Activated naive CD4-positive, alpha-beta T cell treated with anti-CD3 and anti-CD28 coated beads for 36 hours (primary cell): ENCODE measurements at regions not wholly inside any gene's neighbourhood (a gene's known extent, or its start where the extent isn't known, plus 50 kb on each side); places are given as distances from the start of the nearest gene placed in this dataset.

Source experiments
- CTCF ChIA-PET: fragments of 350-600 bp; sonication (Branson Sonifier 250); formaldehyde crosslinking; loops from one replicate; lab custom pipeline; 2021; ENCODE audit warnings: antibody characterized with exemption; lab: Charles Lee
- DNase-seq: peaks from one replicate; pipeline ENCODE4 v3.0.0-alpha.2; 2020
- H3K27ac Mint-ChIP-seq: one replicate; pipeline ENCODE4 v1.8.0; 2021; ENCODE audit warnings: mild to moderate bottlenecking, mixed read lengths
- H3K27me3 Mint-ChIP-seq: one replicate; pipeline ENCODE4 v1.8.0; 2021; ENCODE audit warnings: low read depth, mixed read lengths
- H3K36me3 Mint-ChIP-seq: one replicate; pipeline ENCODE4 v1.8.0; 2021; ENCODE audit warnings: low read depth, mixed read lengths
- H3K4me1 Mint-ChIP-seq: one replicate; pipeline ENCODE4 v1.8.0; 2021; ENCODE audit warnings: low read depth, mixed read lengths
- H3K4me3 Mint-ChIP-seq: one replicate; pipeline ENCODE4 v1.8.0; 2021; ENCODE audit warnings: mild to moderate bottlenecking, moderate library complexity, mixed read lengths
- H3K9me3 Mint-ChIP-seq: one replicate; pipeline ENCODE4 v1.8.0; 2021; ENCODE audit warnings: mixed read lengths
- intact Hi-C: fragments of 100-400 bp; cut with micrococcal nuclease; formaldehyde crosslinking; loops from one replicate; pipeline ENCODE4 v1.15.1; 2023

- Mint-ChIP-seq H3K4me1 (no peaks in the 10 kb centered on the region), H3K4me3 (no peak overlapping the region), H3K27me3 (no peaks in the 10 kb centered on the region), H3K36me3 (no peaks in the 10 kb centered on the region), H3K27ac (no peak overlapping the region), H3K9me3 (peaks cover 1% of the 10 kb centered on the region)
- intact Hi-C loops, result no loop called here
- no peak for DNase-seq
- CTCF ChIA-PET, result no interaction called here
Observed at GRCh38 chr2:125680809-125681208, 975.1 kb upstream of the GYPC start.

GRCh38 chr2:125681576-125681975 is 974.4 kb upstream of the GYPC start:
- Mint-ChIP-seq H3K27me3 (no peaks in the 10 kb centered on the region), H3K4me1 (no peaks in the 10 kb centered on the region), H3K9me3 (peaks cover 1% of the 10 kb centered on the region), H3K27ac (no peak overlapping the region), H3K36me3 (no peaks in the 10 kb centered on the region), H3K4me3 (no peak overlapping the region)
- intact Hi-C loops, result no loop called here
- CTCF ChIA-PET, result no interaction called here
- no peak for DNase-seq

- no peak for DNase-seq
- Mint-ChIP-seq H3K9me3 (peaks cover 1% of the 10 kb centered on the region), H3K4me3 (no peak overlapping the region), H3K27ac (no peak overlapping the region), H3K27me3 (no peaks in the 10 kb centered on the region), H3K4me1 (no peaks in the 10 kb centered on the region), H3K36me3 (no peaks in the 10 kb centered on the region)
- CTCF ChIA-PET, result no interaction called here
- intact Hi-C loops, result no loop called here
Observed at GRCh38 chr2:125681976-125682805, 973.8 kb upstream of the GYPC start.

- no peak for DNase-seq
- H3K27me3 Mint-ChIP-seq, result no peaks in the 10 kb centered on the region
- H3K4me3 Mint-ChIP-seq, result no peak overlapping the region
- CTCF ChIA-PET, result no interaction called here
- H3K9me3 Mint-ChIP-seq, result peaks cover 3% of the 10 kb centered on the region
- H3K4me1 Mint-ChIP-seq, result no peaks in the 10 kb centered on the region
- intact Hi-C loops, result no loop called here
- H3K27ac Mint-ChIP-seq, result no peak overlapping the region
- H3K36me3 Mint-ChIP-seq, result no peaks in the 10 kb centered on the region
Observed at GRCh38 chr2:125684256-125684655, 971.7 kb upstream of the GYPC start.

- no peak for DNase-seq
- intact Hi-C loops, result loop anchor here (1.0 kb wide), 1 partner anchor 9 kb away; no protein-coding TSS in a partner anchor
- Mint-ChIP-seq H3K4me1 (no peaks in the 10 kb centered on the region), H3K36me3 (no peaks in the 10 kb centered on the region), H3K4me3 (no peak overlapping the region), H3K27me3 (no peaks in the 10 kb centered on the region), H3K27ac (no peak overlapping the region), H3K9me3 (peaks cover 3% of the 10 kb centered on the region)
- CTCF ChIA-PET, result no interaction called here
Observed at GRCh38 chr2:125684932-125685331, 971.0 kb upstream of the GYPC start.

GRCh38 chr2:125696560-125696959 is 959.4 kb upstream of the GYPC start:
- H3K4me3 Mint-ChIP-seq, result no peak overlapping the region
- no peaks in the 10 kb centered on the region for H3K4me1 Mint-ChIP-seq
- intact Hi-C loops, result no loop called here
- DNase-seq, result no peak
- H3K27ac Mint-ChIP-seq, result no peak overlapping the region
- no peaks in the 10 kb centered on the region for H3K9me3 Mint-ChIP-seq
- no peaks in the 10 kb centered on the region for H3K27me3 Mint-ChIP-seq
- H3K36me3 Mint-ChIP-seq, result no peaks in the 10 kb centered on the region
- CTCF ChIA-PET, result interaction anchor here (0.6 kb wide), 1 partner anchor 22 kb away, joined by 3 read pairs; no protein-coding TSS in a partner anchor

- Mint-ChIP-seq H3K4me3 (no peak overlapping the region), H3K27ac (no peak overlapping the region), H3K27me3 (peaks cover 4% of the 10 kb centered on the region), H3K9me3 (no peaks in the 10 kb centered on the region), H3K4me1 (no peaks in the 10 kb centered on the region), H3K36me3 (no peaks in the 10 kb centered on the region)
- intact Hi-C loops, result no loop called here
- no peak for DNase-seq
- CTCF ChIA-PET, result interaction anchor here (0.6 kb wide), 1 partner anchor 43 kb away, joined by 4 read pairs; no protein-coding TSS in a partner anchor
Observed at GRCh38 chr2:125698280-125698679, 957.7 kb upstream of the GYPC start.

- H3K4me1 Mint-ChIP-seq, result no peaks in the 10 kb centered on the region
- peaks cover 4% of the 10 kb centered on the region for H3K27me3 Mint-ChIP-seq
- CTCF ChIA-PET, result no interaction called here
- no peak for DNase-seq
- no peaks in the 10 kb centered on the region for H3K36me3 Mint-ChIP-seq
- intact Hi-C loops, result no loop called here
- H3K27ac Mint-ChIP-seq, result no peak overlapping the region
- H3K9me3 Mint-ChIP-seq, result no peaks in the 10 kb centered on the region
- H3K4me3 Mint-ChIP-seq, result no peak overlapping the region
Observed at GRCh38 chr2:125701070-125701469, 954.9 kb upstream of the GYPC start.

- CTCF ChIA-PET, result no interaction called here
- H3K27ac Mint-ChIP-seq, result no peak overlapping the region
- DNase-seq, result no peak
- no peaks in the 10 kb centered on the region for H3K4me1 Mint-ChIP-seq
- H3K9me3 Mint-ChIP-seq, result no peaks in the 10 kb centered on the region
- intact Hi-C loops, result no loop called here
- H3K27me3 Mint-ChIP-seq, result peaks cover 4% of the 10 kb centered on the region
- H3K36me3 Mint-ChIP-seq, result no peaks in the 10 kb centered on the region
- no peak overlapping the region for H3K4me3 Mint-ChIP-seq
Observed at GRCh38 chr2:125707611-125708010, 948.3 kb upstream of the GYPC start.

GRCh38 chr2:125710561-125710960 is 945.4 kb upstream of the GYPC start:
- no peaks in the 10 kb centered on the region for H3K4me1 Mint-ChIP-seq
- DNase-seq, result no peak
- no peak overlapping the region for H3K4me3 Mint-ChIP-seq
- CTCF ChIA-PET, result no interaction called here
- intact Hi-C loops, result no loop called here
- no peaks in the 10 kb centered on the region for H3K36me3 Mint-ChIP-seq
- H3K27me3 Mint-ChIP-seq, result no peaks in the 10 kb centered on the region
- no peaks in the 10 kb centered on the region for H3K9me3 Mint-ChIP-seq
- no peak overlapping the region for H3K27ac Mint-ChIP-seq

GRCh38 chr2:125711075-125711474 is 944.9 kb upstream of the GYPC start:
- Mint-ChIP-seq H3K9me3 (no peaks in the 10 kb centered on the region), H3K4me1 (no peaks in the 10 kb centered on the region), H3K27me3 (no peaks in the 10 kb centered on the region), H3K27ac (no peak overlapping the region), H3K36me3 (no peaks in the 10 kb centered on the region), H3K4me3 (no peak overlapping the region)
- intact Hi-C loops, result no loop called here
- DNase-seq, result no peak
- CTCF ChIA-PET, result no interaction called here

GRCh38 chr2:125713533-125713932 is 942.4 kb upstream of the GYPC start:
- H3K27me3 Mint-ChIP-seq, result no peaks in the 10 kb centered on the region
- H3K4me3 Mint-ChIP-seq, result no peak overlapping the region
- no peaks in the 10 kb centered on the region for H3K36me3 Mint-ChIP-seq
- CTCF ChIA-PET, result no interaction called here
- H3K4me1 Mint-ChIP-seq, result no peaks in the 10 kb centered on the region
- intact Hi-C loops, result no loop called here
- no peaks in the 10 kb centered on the region for H3K9me3 Mint-ChIP-seq
- DNase-seq, result no peak
- no peak overlapping the region for H3K27ac Mint-ChIP-seq

GRCh38 chr2:125721072-125721721 is 934.8 kb upstream of the GYPC start:
- Mint-ChIP-seq H3K27ac (no peak overlapping the region), H3K36me3 (no peaks in the 10 kb centered on the region), H3K4me3 (no peak overlapping the region), H3K9me3 (no peaks in the 10 kb centered on the region), H3K4me1 (no peaks in the 10 kb centered on the region), H3K27me3 (no peaks in the 10 kb centered on the region)
- intact Hi-C loops, result no loop called here
- no peak for DNase-seq
- CTCF ChIA-PET, result no interaction called here
